Ovary (tissue), 7 donors: ENCODE measurements at regions not wholly inside any gene's neighbourhood (a gene's known extent, or its start where the extent isn't known, plus 50 kb on each side); places are given as distances from the start of the nearest gene placed in this dataset.

ENCODE experiments used
- DNase-seq, 5 donors: peaks; one replicate each; pipeline ENCODE4 v3.0.0-alpha.2; 2019 to 2020
- H3K27ac ChIP-seq, 2 donors: fragments of 200-600 bp; one replicate each; pipeline versions ENCODE4 v1.5.1 to v1.8.0; 2019 to 2022
- H3K27me3 ChIP-seq: fragments of 200-600 bp; one replicate; pipeline ENCODE4 v1.8.0; 2022
- H3K36me3 ChIP-seq: fragments of 200-600 bp; sonication (generic); one replicate; pipeline ENCODE4 v1.5.1; 2019
- H3K4me1 ChIP-seq: one replicate; pipeline ENCODE4 v1.8.1; 2013; ENCODE audit warnings: mild to moderate bottlenecking, moderate library complexity; ENCODE audit not compliant: insufficient read depth
- H3K4me3 ChIP-seq: fragments of 200-600 bp; sonication (generic); one replicate; pipeline ENCODE4 v1.5.1; 2017
- H3K9me3 ChIP-seq, 2 donors: fragments of 200-600 bp in 1 of 2; sonication (generic) in 1 of 2; one replicate each; pipeline versions ENCODE4 v1.5.1 to v1.8.1; 2013 to 2019; ENCODE audit warnings: mild to moderate bottlenecking in 1 of 2, moderate library complexity in 1 of 2
- CTCF ChIP-seq, 3 donors: fragments of 450-650 bp in 2 of 3; fragments of 200-600 bp in 1 of 3; IDR thresholded peaks; one replicate each; pipeline versions ENCODE4 v1.5.1 to v1.8.0; 2016 to 2022; ENCODE audit warnings: antibody characterized with exemption in 3 of 3, mild to moderate bottlenecking in 1 of 3
- EP300 ChIP-seq: sonication (generic); formaldehyde crosslinking; IDR thresholded peaks from one replicate; pipeline ENCODE4 v1.6.1; 2017; ENCODE audit warnings: antibody characterized with exemption
- POLR2A ChIP-seq: fragments of 450-650 bp; IDR thresholded peaks from one replicate; pipeline ENCODE4 v1.6.1; 2017; ENCODE audit warnings: antibody characterized with exemption, mild to moderate bottlenecking, moderate library complexity
- WGBS, 3 donors: extraction: QIAGEN DNeasy Blood & Tissue Kit in 1 of 3; methylation state at CpG; one replicate each; pipeline versions ENCODE4 v1.1.5 to v1.1.7; 2013 to 2017; 5-methylcytosine and 5-hydroxymethylcytosine counted together
- intact Hi-C, 4 donors: fragments of 100-400 bp; cut with DNase I; formaldehyde crosslinking; loops; one replicate each; pipeline versions ENCODE4 v1.11.0 to v1.15.1; 2022 to 2023
- donor health status: DM: no; HTN: no; CAD: no; lungs with moderate emphysema.
- donor health status: DM: no; HTN: no; CAD: no.
- donor health status: Bipolar disorder and iron deficiency.
- donor health status: DM: no; HTN: no; CAD: no.
- donor health status: DM: yes; HTN: yes; CAD: no.

GRCh38 chr16:66006485-66006884 is 360.0 kb upstream of the CDH5 start:
- DNase-seq, result no peak
- intact Hi-C loops, result no loop called here
- H3K4me1 ChIP-seq, result no peaks in the 10 kb centered on the region
- H3K9me3 ChIP-seq, result no peaks in the 10 kb centered on the region
- H3K27me3 ChIP-seq, result no peaks in the 10 kb centered on the region
- TF ChIP-seq POLR2A (no peak), EP300 (no peak), CTCF (IDR thresholded peaks at IDR 0.05) (no peak)
- no peak overlapping the region for H3K27ac ChIP-seq
- H3K36me3 ChIP-seq, result no peaks in the 10 kb centered on the region
- H3K4me3 ChIP-seq, result no peak overlapping the region
- WGBS, 3 donors, result 73 to 80% (median 74%) methylated on average over 9 of the region's 9 CpGs

- no peak overlapping the region for H3K4me3 ChIP-seq
- H3K9me3 ChIP-seq, result no peaks in the 10 kb centered on the region
- no peak for TF ChIP-seq CTCF (IDR thresholded peaks at IDR 0.05)
- intact Hi-C loops, result no loop called here
- no peaks in the 10 kb centered on the region for H3K27me3 ChIP-seq
- H3K36me3 ChIP-seq, result no peaks in the 10 kb centered on the region
- H3K4me1 ChIP-seq, result no peaks in the 10 kb centered on the region
- DNase-seq, result no peak
- H3K27ac ChIP-seq, result no peak overlapping the region
- 38 to 48% (median 42%) methylated on average over 3 of the region's 3 CpGs for WGBS, 3 donors
Observed at GRCh38 chr16:66004699-66005098, 361.8 kb upstream of the CDH5 start.

- no peaks in the 10 kb centered on the region for H3K27me3 ChIP-seq
- WGBS, 3 donors, result 79 to 90% (median 87%) methylated on average over 2 of the region's 2 CpGs
- no peaks in the 10 kb centered on the region for H3K4me1 ChIP-seq
- no peak for TF ChIP-seq POLR2A
- TF ChIP-seq CTCF (IDR thresholded peaks at IDR 0.05), result no peak
- no peak for TF ChIP-seq EP300
- no peaks in the 10 kb centered on the region for H3K9me3 ChIP-seq
- no peak overlapping the region for H3K27ac ChIP-seq
- no peak overlapping the region for H3K4me3 ChIP-seq
- no peaks in the 10 kb centered on the region for H3K36me3 ChIP-seq
- intact Hi-C loops, result no loop called here
- no peak for DNase-seq
Observed at GRCh38 chr16:66003201-66003600, 363.3 kb upstream of the CDH5 start.

- H3K27ac ChIP-seq, result no peak overlapping the region
- H3K9me3 ChIP-seq, result no peaks in the 10 kb centered on the region
- H3K36me3 ChIP-seq, result no peaks in the 10 kb centered on the region
- H3K4me1 ChIP-seq, result no peaks in the 10 kb centered on the region
- TF ChIP-seq CTCF (IDR thresholded peaks at IDR 0.05), result no peak
- TF ChIP-seq POLR2A, result no peak
- no peak for TF ChIP-seq EP300
- 94 to 95% (median 95%) methylated on average over 7 of the region's 7 CpGs for WGBS, 3 donors
- no peak for DNase-seq
- intact Hi-C loops, result no loop called here
- H3K4me3 ChIP-seq, result no peak overlapping the region
- no peaks in the 10 kb centered on the region for H3K27me3 ChIP-seq
Observed at GRCh38 chr16:66002601-66003000, 363.9 kb upstream of the CDH5 start.

DNA sequence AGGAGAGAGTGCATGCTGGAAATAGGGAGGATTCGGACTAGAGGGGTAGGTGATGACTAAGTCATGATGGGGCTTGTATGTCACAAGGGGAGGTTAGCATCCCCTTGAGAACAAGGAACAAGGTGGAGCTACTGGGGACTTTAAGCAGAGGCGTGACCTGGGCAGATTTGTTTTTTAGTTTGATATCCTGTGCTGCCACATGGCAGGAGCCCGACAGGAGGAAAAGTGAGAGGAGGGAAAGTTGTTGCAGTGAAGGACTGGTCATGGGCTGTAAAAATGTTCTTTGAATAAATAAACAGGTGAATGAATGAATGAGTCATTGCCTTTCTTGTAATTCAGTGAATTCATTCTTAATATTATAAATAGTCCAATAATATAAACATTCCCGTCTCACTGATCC is 365.1 kb upstream of the CDH5 start:
- Histone ChIP-seq H3K36me3 (no peaks in the 10 kb centered on the region), H3K4me1 (no peaks in the 10 kb centered on the region), H3K4me3 (no peak overlapping the region), H3K27ac (no peak overlapping the region), H3K9me3 (no peaks in the 10 kb centered on the region), H3K27me3 (no peaks in the 10 kb centered on the region)
- 66 to 68% (median 68%) methylated on average over 4 of the region's 4 CpGs for WGBS, 3 donors
- intact Hi-C loops, result no loop called here
- TF ChIP-seq CTCF (IDR thresholded peaks at IDR 0.05) (no peak), POLR2A (no peak), EP300 (no peak)
- no peak for DNase-seq
